OCI-LY7 (cell line): ENCODE measurements at regions not wholly inside any gene's neighbourhood (a gene's known extent, or its start where the extent isn't known, plus 50 kb on each side); places are given as distances from the start of the nearest gene placed in this dataset.

ENCODE experiments used
- EZH2phosphoT487 ChIP-seq: fragments of 200-600 bp; sonication (generic); IDR thresholded peaks from 2 replicates; pipeline ENCODE4 v1.6.1; 2018; ENCODE audit warnings: low read depth, borderline replicate concordance, mild to moderate bottlenecking, mixed run types, antibody characterized with exemption, low read length, moderate library complexity, mixed read lengths
- TF ChIP-seq, protein P1 (sequence below): fragments of 200-600 bp; sonication (generic); conservative IDR thresholded peaks from 2 replicates; pipeline ENCODE4 v1.5.1; 2014; ENCODE audit warnings: mild to moderate bottlenecking, antibody characterized with exemption, low read length, moderate library complexity, mixed read lengths

DNA sequence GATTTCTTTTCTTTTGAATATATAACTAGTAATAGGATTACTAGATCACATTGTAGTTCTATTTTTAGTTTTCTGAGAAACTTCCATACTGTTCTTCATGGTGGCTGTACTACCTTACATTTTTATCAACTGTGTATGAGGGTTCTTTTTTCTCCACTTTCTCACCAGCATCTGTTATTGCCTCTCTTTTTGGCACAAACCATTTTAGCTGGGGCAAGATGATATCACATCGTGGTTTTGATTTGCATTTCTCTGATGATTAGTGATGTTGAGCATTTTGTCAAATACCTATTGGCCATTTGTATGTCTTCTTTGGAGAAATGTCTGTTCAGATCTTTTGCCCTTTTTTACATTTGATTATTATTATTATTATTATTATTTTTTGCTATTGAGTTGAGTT is 86.1 kb upstream of the TCF21 start:
- TF ChIP-seq, protein P1, sequence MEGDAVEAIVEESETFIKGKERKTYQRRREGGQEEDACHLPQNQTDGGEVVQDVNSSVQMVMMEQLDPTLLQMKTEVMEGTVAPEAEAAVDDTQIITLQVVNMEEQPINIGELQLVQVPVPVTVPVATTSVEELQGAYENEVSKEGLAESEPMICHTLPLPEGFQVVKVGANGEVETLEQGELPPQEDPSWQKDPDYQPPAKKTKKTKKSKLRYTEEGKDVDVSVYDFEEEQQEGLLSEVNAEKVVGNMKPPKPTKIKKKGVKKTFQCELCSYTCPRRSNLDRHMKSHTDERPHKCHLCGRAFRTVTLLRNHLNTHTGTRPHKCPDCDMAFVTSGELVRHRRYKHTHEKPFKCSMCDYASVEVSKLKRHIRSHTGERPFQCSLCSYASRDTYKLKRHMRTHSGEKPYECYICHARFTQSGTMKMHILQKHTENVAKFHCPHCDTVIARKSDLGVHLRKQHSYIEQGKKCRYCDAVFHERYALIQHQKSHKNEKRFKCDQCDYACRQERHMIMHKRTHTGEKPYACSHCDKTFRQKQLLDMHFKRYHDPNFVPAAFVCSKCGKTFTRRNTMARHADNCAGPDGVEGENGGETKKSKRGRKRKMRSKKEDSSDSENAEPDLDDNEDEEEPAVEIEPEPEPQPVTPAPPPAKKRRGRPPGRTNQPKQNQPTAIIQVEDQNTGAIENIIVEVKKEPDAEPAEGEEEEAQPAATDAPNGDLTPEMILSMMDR: no peak
- TF ChIP-seq EZH2phosphoT487: no peak
